KMS-11 (cell line): ENCODE measurements at regions not wholly inside any gene's neighbourhood (a gene's known extent, or its start where the extent isn't known, plus 50 kb on each side); places are given as distances from the start of the nearest gene placed in this dataset.

Experiments
- H2AFZ ChIP-seq: fragments of 200-600 bp; sonication (generic); 2 replicates; pipeline ENCODE4 v1.6.1; 2016; ENCODE audit warnings: antibody characterized with exemption, mixed run types, low read depth
- H3K27ac ChIP-seq: fragments of 200-600 bp; sonication (generic); 2 replicates; pipeline ENCODE4 v1.6.1; 2016; ENCODE audit warnings: mild to moderate bottlenecking, mixed run types
- H3K27me3 ChIP-seq: fragments of 200-600 bp; sonication (generic); 2 replicates; pipeline ENCODE4 v1.6.1; 2017; ENCODE audit warnings: mild to moderate bottlenecking, low read depth, mixed run types, moderate library complexity; ENCODE audit not compliant: insufficient read depth
- H3K36me3 ChIP-seq: fragments of 200-600 bp; sonication (generic); 2 replicates; pipeline ENCODE4 v1.6.1; 2017; ENCODE audit warnings: mild to moderate bottlenecking, mixed run types; ENCODE audit not compliant: insufficient read depth
- H3K4me1 ChIP-seq: fragments of 200-600 bp; sonication (generic); 2 replicates; pipeline ENCODE4 v1.6.1; 2016; ENCODE audit warnings: mild to moderate bottlenecking, low read depth, mixed run types; ENCODE audit not compliant: poor library complexity, severe bottlenecking
- H3K4me2 ChIP-seq: fragments of 200-600 bp; sonication (generic); 2 replicates; pipeline ENCODE4 v1.7.0; 2016; ENCODE audit warnings: mild to moderate bottlenecking, mixed run types
- H3K4me3 ChIP-seq: fragments of 200-600 bp; sonication (generic); IDR thresholded peaks from 2 replicates; pipeline ENCODE4 v1.6.1; 2017; ENCODE audit warnings: low read depth, low read length, mixed read lengths; ENCODE audit not compliant: insufficient read depth
- H3K79me2 ChIP-seq: fragments of 200-600 bp; sonication (generic); 2 replicates; pipeline ENCODE4 v1.6.1; 2016; ENCODE audit warnings: low read depth, mixed run types; ENCODE audit not compliant: insufficient read depth
- H3K9ac ChIP-seq: fragments of 200-600 bp; sonication (generic); 2 replicates; pipeline ENCODE4 v1.6.1; 2016; ENCODE audit warnings: mild to moderate bottlenecking, mixed run types
- H4K20me1 ChIP-seq: fragments of 200-600 bp; sonication (generic); 2 replicates; pipeline ENCODE4 v1.6.1; 2016; ENCODE audit warnings: mild to moderate bottlenecking, mixed run types; ENCODE audit not compliant: insufficient read depth
- TF ChIP-seq, protein P1 (sequence below): fragments of 200-600 bp; sonication (generic); conservative IDR thresholded peaks from 2 replicates; pipeline ENCODE4 v1.6.1; 2017; ENCODE audit warnings: low read depth, mild to moderate bottlenecking, antibody characterized with exemption, low read length, moderate library complexity, mixed read lengths

DNA sequence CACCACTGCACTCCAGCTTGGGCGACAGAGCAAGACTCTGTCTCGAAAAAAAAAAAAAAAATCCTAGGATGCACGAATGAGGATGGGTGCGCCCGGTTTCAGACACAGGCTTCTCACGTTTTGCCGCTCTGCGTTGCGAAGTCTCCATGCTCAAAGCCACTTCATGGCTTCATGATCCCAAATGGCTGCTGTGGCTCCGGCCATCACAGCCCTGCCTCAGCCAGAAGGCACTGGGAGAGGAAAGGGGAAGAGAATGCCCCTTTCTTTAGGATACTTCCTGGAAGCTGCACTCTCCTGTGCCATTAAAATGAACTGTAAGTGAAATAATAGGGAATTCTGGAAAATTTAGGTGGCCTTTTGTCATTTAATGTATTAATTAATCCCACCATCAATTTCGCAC, 116.4 kb upstream of the ANO1 start:
- Histone ChIP-seq H4K20me1 (no peaks in the 10 kb centered on the region), H2AFZ (no peak overlapping the region), H3K4me2 (no peak overlapping the region), H3K4me1 (no peaks in the 10 kb centered on the region), H3K36me3 (no peaks in the 10 kb centered on the region), H3K9ac (no peak overlapping the region), H3K27ac (no peak overlapping the region), H3K27me3 (no peaks in the 10 kb centered on the region), H3K4me3 (no peak overlapping the region), H3K79me2 (no peaks in the 10 kb centered on the region)
- TF ChIP-seq, protein P1, sequence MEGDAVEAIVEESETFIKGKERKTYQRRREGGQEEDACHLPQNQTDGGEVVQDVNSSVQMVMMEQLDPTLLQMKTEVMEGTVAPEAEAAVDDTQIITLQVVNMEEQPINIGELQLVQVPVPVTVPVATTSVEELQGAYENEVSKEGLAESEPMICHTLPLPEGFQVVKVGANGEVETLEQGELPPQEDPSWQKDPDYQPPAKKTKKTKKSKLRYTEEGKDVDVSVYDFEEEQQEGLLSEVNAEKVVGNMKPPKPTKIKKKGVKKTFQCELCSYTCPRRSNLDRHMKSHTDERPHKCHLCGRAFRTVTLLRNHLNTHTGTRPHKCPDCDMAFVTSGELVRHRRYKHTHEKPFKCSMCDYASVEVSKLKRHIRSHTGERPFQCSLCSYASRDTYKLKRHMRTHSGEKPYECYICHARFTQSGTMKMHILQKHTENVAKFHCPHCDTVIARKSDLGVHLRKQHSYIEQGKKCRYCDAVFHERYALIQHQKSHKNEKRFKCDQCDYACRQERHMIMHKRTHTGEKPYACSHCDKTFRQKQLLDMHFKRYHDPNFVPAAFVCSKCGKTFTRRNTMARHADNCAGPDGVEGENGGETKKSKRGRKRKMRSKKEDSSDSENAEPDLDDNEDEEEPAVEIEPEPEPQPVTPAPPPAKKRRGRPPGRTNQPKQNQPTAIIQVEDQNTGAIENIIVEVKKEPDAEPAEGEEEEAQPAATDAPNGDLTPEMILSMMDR: no peak

DNA sequence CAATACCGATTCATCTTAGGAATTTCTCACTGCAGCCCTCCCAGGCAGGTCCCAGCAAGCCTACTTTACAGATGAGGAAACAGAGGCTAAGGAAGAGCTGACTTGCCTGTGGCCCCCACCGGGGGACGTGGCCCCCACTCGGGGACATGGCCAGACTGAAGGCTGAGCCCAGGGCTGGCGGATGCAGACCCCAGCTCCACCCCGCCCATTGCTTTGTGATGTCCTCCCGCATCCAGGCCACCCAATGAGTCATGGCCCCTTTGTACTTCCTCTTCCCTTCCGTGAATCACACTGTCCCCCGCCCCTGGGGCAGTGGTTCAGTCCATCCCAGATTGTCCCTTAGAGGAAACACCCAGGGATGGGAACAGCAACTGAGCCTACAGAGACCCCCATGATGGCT, 116.0 kb upstream of the ANO1 start:
- H3K79me2 ChIP-seq: no peaks in the 10 kb centered on the region
- TF ChIP-seq, protein P1: no peak
- no peak overlapping the region for H2AFZ ChIP-seq
- H3K4me3 ChIP-seq: no peak overlapping the region
- H3K4me2 ChIP-seq: no peak overlapping the region
- no peak overlapping the region for H3K9ac ChIP-seq
- no peaks in the 10 kb centered on the region for H3K36me3 ChIP-seq
- H3K27ac ChIP-seq: no peak overlapping the region
- no peaks in the 10 kb centered on the region for H3K4me1 ChIP-seq
- no peaks in the 10 kb centered on the region for H3K27me3 ChIP-seq
- H4K20me1 ChIP-seq: no peaks in the 10 kb centered on the region

DNA sequence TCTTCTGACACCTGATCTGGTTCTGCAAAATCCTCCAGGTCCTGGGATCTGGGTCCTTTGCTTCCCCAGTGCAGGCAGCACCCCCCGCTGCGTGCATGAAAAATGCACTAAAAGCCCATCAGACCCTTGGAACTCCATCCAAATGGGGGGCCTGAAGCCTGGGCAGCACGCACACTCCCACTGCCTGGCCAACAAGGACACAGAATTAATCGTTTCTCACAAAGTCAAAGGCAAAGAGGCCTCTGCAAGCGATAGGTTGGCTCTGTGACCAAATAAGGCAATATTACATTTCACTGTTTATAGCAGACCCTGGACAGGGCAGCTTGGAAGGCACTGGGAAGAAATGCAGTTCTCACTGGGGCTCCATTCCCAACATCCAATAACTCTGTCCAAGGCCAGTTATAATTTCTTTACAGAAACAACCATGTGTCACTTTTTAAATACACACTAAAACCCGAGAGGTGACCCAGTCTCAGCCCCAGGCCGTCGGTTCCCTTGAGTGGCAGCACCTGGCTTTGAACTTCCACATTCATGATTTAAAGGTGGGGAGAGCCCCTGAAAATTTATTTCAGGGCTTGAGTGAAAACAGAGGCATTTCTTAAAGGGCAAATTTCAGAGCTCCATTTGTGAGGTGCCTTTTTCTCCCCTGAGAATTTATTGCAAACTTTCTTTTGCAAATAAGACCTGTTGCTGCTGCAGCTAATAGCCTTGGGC, 114.4 kb upstream of the ANO1 start:
- Histone ChIP-seq H3K9ac (no peak overlapping the region), H3K36me3 (no peaks in the 10 kb centered on the region), H3K27ac (no peak overlapping the region), H4K20me1 (no peaks in the 10 kb centered on the region), H3K4me2 (no peak overlapping the region), H3K4me3 (no peak overlapping the region), H2AFZ (no peak overlapping the region), H3K79me2 (no peaks in the 10 kb centered on the region), H3K4me1 (no peaks in the 10 kb centered on the region), H3K27me3 (no peaks in the 10 kb centered on the region)
- TF ChIP-seq, protein P1: no peak

DNA sequence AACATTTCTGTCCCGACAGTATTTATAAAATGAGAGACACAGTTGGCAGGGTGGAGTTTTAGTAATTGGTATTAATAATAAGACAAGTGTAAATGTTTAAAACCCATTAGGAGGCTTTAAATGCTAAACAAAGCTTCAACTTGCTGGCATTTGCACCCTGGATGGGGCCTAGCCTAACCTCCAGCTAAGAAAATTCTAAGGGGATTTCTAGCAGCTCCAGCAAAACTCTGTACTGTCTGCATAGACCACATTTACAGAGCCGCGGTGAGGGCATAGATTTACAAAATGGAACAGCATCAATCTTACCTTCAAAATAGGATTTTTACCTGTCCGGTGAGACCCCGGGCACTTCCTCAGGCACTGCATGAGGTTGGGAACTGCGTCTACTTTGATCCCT, 113.9 kb upstream of the ANO1 start:
- Histone ChIP-seq H3K4me3 (no peak overlapping the region), H3K79me2 (no peaks in the 10 kb centered on the region), H3K27me3 (no peaks in the 10 kb centered on the region; the same call in 1 of the 2 replicates), H3K9ac (no peak overlapping the region), H4K20me1 (no peaks in the 10 kb centered on the region), H3K27ac (no peak overlapping the region), H3K36me3 (no peaks in the 10 kb centered on the region), H3K4me1 (no peaks in the 10 kb centered on the region), H3K4me2 (no peak overlapping the region), H2AFZ (no peak overlapping the region)
- TF ChIP-seq, protein P1: no peak
